NCI-H524 (cell line): ENCODE measurements at regions not wholly inside any gene's neighbourhood (a gene's known extent, or its start where the extent isn't known, plus 50 kb on each side); places are given as distances from the start of the nearest gene placed in this dataset.

Experiments used
- DNase-seq, 2 experiments: peaks; one replicate each; lab custom pipeline; 2025; lab: John Stamatoyannopoulos, UW

- DNase-seq: peak; percentile 42 to 75
Measured at GRCh38 chr12:65556676-65557437, 267.4 kb upstream of the HMGA2 start.

GRCh38 chr12:65557438-65558181, 266.7 kb upstream of the HMGA2 start:
- DNase-seq: no peak

DNA sequence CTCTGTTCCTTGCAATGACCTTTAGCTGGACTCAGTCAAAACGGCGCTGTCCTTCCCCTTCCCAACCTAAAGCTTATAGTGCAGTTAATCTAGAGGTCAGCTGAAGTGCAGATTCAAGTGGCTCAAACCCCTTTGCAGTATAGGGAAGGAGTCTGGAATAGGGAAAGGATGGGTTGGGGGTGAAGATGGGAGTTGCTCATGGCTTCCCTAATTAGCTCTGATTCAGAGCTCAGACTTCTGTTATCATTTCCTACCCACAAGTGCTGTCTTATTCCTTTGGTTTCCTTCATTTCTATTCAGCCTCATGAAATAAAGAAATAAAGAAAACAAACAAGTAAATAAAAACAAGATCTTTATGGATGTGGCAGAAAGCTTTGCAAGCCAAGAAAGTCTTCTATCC, 264.0 kb upstream of the HMGA2 start:
- no peak for DNase-seq

GRCh38 chr12:65561798-65562382, 262.4 kb upstream of the HMGA2 start:
- DNase-seq: no peak

GRCh38 chr12:65565601-65566560, 258.4 kb upstream of the HMGA2 start:
- DNase-seq: no peak

GRCh38 chr12:65566751-65567150, 257.5 kb upstream of the HMGA2 start:
- DNase-seq: no peak

- no peak for DNase-seq
Measured at GRCh38 chr12:65567820-65568219, 256.5 kb upstream of the HMGA2 start.

- DNase-seq: no peak
Measured at GRCh38 chr12:65568517-65568916, 255.8 kb upstream of the HMGA2 start.

- DNase-seq: peak; percentile 55 to 66
Measured at GRCh38 chr12:65570451-65571130, 253.7 kb upstream of the HMGA2 start.

DNA sequence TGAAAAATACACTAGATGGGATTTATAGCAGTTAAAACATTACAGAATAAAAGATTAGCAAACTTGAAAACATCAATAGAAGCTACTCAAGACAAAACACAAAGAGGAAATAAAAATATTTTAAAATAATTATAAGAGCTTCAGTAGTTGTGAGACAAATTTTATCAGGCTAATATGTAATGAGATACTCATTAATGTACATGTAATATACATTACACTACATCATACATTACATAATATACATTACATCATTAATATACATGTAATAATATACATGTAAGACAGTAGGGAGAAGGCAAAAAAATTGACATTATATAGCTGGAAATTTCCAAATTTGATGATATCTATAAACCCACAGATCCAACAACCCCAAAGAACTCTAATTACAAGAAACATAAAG, 249.4 kb upstream of the HMGA2 start:
- no peak for DNase-seq

GRCh38 chr12:65584016-65584415, 240.3 kb upstream of the HMGA2 start:
- peak; percentile 46 to 94 for DNase-seq

GRCh38 chr12:65585648-65586602, 238.4 kb upstream of the HMGA2 start:
- peak; percentile 89 to 95 for DNase-seq

GRCh38 chr12:65586796-65587195, 237.5 kb upstream of the HMGA2 start:
- DNase-seq: peak; percentile 7 to 39

GRCh38 chr12:65590318-65590717, 234.0 kb upstream of the HMGA2 start:
- DNase-seq: peak; percentile 95 to 98

GRCh38 chr12:65592416-65592815, 231.9 kb upstream of the HMGA2 start:
- DNase-seq: no peak

GRCh38 chr12:65593239-65593701, 231.0 kb upstream of the HMGA2 start:
- no peak for DNase-seq

DNA sequence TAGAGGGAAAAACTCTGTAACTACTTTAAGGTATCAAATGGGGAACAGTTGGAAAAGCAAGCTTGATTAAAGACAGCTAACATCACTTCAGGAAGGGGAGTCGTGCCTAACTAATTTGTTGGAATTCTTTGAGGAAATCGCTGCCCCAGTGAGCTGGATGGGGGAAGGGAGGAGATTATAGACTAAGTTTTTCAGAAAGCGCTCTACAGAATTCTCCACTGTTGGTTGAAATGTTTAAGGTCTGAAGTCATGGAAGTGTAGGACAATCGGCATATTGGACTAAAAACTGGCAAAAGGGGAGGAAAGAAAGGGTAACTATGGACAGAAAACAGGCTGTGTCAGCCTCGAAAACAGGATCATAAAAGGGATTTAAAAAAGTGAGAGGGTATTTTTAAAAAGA, 229.9 kb upstream of the HMGA2 start:
- no peak for DNase-seq

DNA sequence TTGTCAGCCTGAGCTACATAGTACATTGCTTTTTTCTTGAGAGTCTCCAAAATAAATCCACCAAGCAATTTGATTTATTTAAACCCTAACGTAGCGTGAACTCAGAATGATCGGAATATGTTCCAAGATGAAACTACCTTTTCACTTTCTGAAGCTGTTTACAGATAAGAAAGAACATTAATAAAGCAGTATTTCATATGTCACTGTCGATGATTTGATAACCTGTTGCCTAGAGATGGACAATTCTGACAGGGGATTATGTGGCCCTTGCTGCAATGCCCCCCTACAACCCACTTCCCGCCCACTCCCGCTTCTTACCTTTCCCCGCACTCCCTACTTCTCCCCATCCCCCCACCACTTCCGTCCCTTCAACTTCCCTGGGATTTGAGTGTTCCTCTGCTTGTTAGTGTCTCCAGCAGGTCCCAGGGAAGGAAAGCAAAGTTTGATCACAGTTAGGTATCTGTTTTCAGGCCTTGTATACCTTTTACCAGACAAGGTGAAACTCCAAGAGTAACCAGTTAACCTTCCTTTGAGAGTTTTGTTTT, 229.2 kb upstream of the HMGA2 start:
- DNase-seq: no peak

DNA sequence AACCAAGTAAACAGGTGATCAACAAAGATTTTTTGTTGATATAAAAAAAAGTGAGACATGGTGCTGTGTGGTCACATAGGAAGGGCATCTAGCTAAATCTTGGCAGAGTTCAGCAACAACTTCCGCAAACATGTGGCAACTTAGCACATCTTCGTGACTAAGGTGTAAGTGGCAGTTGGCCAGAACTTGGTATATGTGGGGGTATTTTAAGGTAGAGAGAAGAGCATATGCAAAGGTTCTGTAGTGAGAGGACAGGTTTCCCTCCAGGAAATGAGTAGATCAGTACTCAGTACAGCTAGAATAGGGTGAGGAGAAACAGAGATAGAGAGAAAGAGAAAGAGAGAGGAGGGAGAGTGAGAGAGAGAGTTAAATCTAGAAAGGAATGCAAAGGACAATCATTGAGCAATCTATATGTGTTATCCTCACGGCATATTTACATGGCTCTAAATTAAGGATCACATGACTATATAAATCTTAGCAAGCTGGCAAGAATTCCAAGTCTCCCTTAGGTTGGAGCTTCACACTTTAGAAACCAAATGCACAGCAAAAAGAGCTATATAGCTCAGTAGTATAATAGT, 227.7 kb upstream of the HMGA2 start:
- DNase-seq: no peak
